Adrenal gland (tissue), 5 donors: ENCODE measurements at regions not wholly inside any gene's neighbourhood (a gene's known extent, or its start where the extent isn't known, plus 50 kb on each side); places are given as distances from the start of the nearest gene placed in this dataset.

Experiments used
- CTCF ChIP-seq, 6 experiments: fragments of 450-650 bp in 4 of 6; fragments of 200-600 bp in 2 of 6; sonication (generic) in 1 of 6; IDR thresholded peaks; 1 replicate in 5 of 6; 2 replicates in 1 of 6; pipeline versions ENCODE4 v1.5.1 to v1.8.0; 2016 to 2021; ENCODE audit warnings: antibody characterized with exemption in 6 of 6, mild to moderate bottlenecking in 2 of 6, moderate library complexity in 1 of 6
- POLR2A ChIP-seq, 2 donors: fragments of 450-650 bp; IDR thresholded peaks; one replicate each; pipeline ENCODE4 v1.6.1; 2017; ENCODE audit warnings: antibody characterized with exemption in 2 of 2, mild to moderate bottlenecking in 2 of 2, moderate library complexity in 1 of 2
- donor health status: DM: no; HTN: no; CAD: no.

DNA sequence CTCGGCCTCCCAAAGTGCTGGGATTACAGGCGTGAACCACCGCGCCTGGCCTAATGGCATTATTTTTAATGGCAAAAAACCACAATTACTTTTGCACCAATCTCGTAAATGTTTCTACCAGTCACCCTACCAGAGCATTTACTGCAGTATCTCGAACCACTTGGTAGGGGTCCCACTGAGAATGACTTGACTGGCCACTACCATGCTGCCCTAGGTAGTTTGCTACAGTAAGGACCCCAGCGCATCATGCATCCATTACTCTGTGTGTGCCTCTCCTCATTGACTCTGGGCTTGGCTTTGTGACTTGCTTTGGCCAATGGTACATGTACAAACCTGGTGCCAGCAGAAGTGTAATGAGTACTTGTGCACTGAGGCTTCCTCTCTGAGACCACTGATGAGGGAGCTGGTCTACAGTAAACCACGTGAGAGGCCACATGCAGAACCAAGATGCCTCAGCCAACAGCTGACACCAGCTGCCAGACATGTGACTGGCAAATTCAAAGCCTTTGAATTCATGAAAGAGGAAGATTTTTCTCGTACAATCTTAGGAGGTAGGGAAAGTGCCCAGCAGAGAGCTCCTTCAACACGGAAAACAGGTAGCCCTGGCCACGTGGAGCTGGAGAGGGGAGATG lies 421.7 kb upstream of the C16orf82 start:
- TF ChIP-seq POLR2A (IDR thresholded peaks at IDR 0.05) (no peak), CTCF (IDR thresholded peaks at IDR 0.05) (no peak)
